Endothelial cell (in vitro differentiated cells): ENCODE measurements at regions not wholly inside any gene's neighbourhood (a gene's known extent, or its start where the extent isn't known, plus 50 kb on each side); places are given as distances from the start of the nearest gene placed in this dataset.

Experiments used
- DNase-seq: peaks from one replicate; pipeline ENCODE4 v3.0.0; 2021; ENCODE audit warnings: low spot score
- H3K27ac Mint-ChIP-seq: one replicate; pipeline ENCODE4 v1.8.0; 2021; ENCODE audit warnings: mixed read lengths, inconsistent platforms; ENCODE audit not compliant: unreplicated experiment
- H3K27me3 Mint-ChIP-seq: one replicate; pipeline ENCODE4 v1.8.0; 2021; ENCODE audit warnings: mild to moderate bottlenecking, moderate library complexity, mixed read lengths, inconsistent platforms; ENCODE audit not compliant: unreplicated experiment
- H3K36me3 Mint-ChIP-seq: one replicate; pipeline ENCODE4 v1.8.0; 2021; ENCODE audit warnings: mild to moderate bottlenecking, low read depth, mixed read lengths, inconsistent platforms; ENCODE audit not compliant: unreplicated experiment
- H3K4me1 Mint-ChIP-seq: one replicate; pipeline ENCODE4 v1.8.0; 2021; ENCODE audit warnings: mild to moderate bottlenecking, mixed read lengths, inconsistent platforms; ENCODE audit not compliant: unreplicated experiment
- H3K4me3 Mint-ChIP-seq: one replicate; pipeline ENCODE4 v1.8.0; 2021; ENCODE audit warnings: mild to moderate bottlenecking, mixed read lengths, inconsistent platforms; ENCODE audit not compliant: unreplicated experiment
- H3K9me3 Mint-ChIP-seq: one replicate; pipeline ENCODE4 v1.8.0; 2021; ENCODE audit warnings: mixed read lengths, inconsistent platforms; ENCODE audit not compliant: unreplicated experiment
- CTCF ChIP-seq: fragments of 200-600 bp; sonication (generic); IDR thresholded peaks from one replicate; pipeline ENCODE4 v1.5.0; 2021; ENCODE audit warnings: antibody characterized with exemption; ENCODE audit not compliant: unreplicated experiment

GRCh38 chr22:49357661-49358440, 469.8 kb downstream of the BRD1 start:
- H3K9me3 Mint-ChIP-seq: no peaks in the 10 kb centered on the region
- no peak overlapping the region for H3K4me3 Mint-ChIP-seq
- TF ChIP-seq CTCF: no peak
- H3K27me3 Mint-ChIP-seq: no peaks in the 10 kb centered on the region
- no peaks in the 10 kb centered on the region for H3K4me1 Mint-ChIP-seq
- H3K36me3 Mint-ChIP-seq: no peaks in the 10 kb centered on the region
- no peak overlapping the region for H3K27ac Mint-ChIP-seq
- DNase-seq: no peak

GRCh38 chr22:49356428-49356827, 471.2 kb downstream of the BRD1 start:
- no peak for DNase-seq
- no peaks in the 10 kb centered on the region for H3K36me3 Mint-ChIP-seq

GRCh38 chr22:49355211-49355920, 472.3 kb downstream of the BRD1 start:
- H3K36me3 Mint-ChIP-seq: no peaks in the 10 kb centered on the region
- H3K27ac Mint-ChIP-seq: no peak overlapping the region
- no peaks in the 10 kb centered on the region for H3K9me3 Mint-ChIP-seq
- TF ChIP-seq CTCF: no peak
- H3K4me3 Mint-ChIP-seq: no peak overlapping the region
- H3K27me3 Mint-ChIP-seq: no peaks in the 10 kb centered on the region
- no peak for DNase-seq
- H3K4me1 Mint-ChIP-seq: no peaks in the 10 kb centered on the region

More at GRCh38 chr22:49356428-49356827, 471.2 kb downstream of the BRD1 start:
- Mint-ChIP-seq H3K9me3 (no peaks in the 10 kb centered on the region), H3K27ac (no peak overlapping the region), H3K4me1 (no peaks in the 10 kb centered on the region), H3K4me3 (no peak overlapping the region), H3K27me3 (no peaks in the 10 kb centered on the region)
- TF ChIP-seq CTCF: no peak

- no peak for DNase-seq
- H3K27me3 Mint-ChIP-seq: no peaks in the 10 kb centered on the region
- no peak overlapping the region for H3K4me3 Mint-ChIP-seq
- no peaks in the 10 kb centered on the region for H3K4me1 Mint-ChIP-seq
- no peak overlapping the region for H3K27ac Mint-ChIP-seq
- no peak for TF ChIP-seq CTCF
- no peaks in the 10 kb centered on the region for H3K36me3 Mint-ChIP-seq
- no peaks in the 10 kb centered on the region for H3K9me3 Mint-ChIP-seq
These were observed 473.0 kb downstream of the BRD1 start for GRCh38 chr22:49354516-49355210.
